DOHH2 (cell line): ENCODE measurements at regions not wholly inside any gene's neighbourhood (a gene's known extent, or its start where the extent isn't known, plus 50 kb on each side); places are given as distances from the start of the nearest gene placed in this dataset.

Experiments
- EZH2phosphoT487 ChIP-seq: fragments of 200-600 bp; sonication (generic); IDR thresholded peaks from 2 replicates; pipeline ENCODE4 v1.6.1; 2017; ENCODE audit warnings: borderline replicate concordance, mild to moderate bottlenecking, antibody characterized with exemption, low read length, moderate library complexity, mixed read lengths
- TF ChIP-seq, protein P1 (sequence below): fragments of 200-600 bp; sonication (generic); IDR thresholded peaks from one replicate; pipeline ENCODE4 v1.5.1; 2014; ENCODE audit warnings: antibody characterized with exemption, mild to moderate bottlenecking, low read depth, low read length; ENCODE audit not compliant: poor library complexity, severe bottlenecking

DNA sequence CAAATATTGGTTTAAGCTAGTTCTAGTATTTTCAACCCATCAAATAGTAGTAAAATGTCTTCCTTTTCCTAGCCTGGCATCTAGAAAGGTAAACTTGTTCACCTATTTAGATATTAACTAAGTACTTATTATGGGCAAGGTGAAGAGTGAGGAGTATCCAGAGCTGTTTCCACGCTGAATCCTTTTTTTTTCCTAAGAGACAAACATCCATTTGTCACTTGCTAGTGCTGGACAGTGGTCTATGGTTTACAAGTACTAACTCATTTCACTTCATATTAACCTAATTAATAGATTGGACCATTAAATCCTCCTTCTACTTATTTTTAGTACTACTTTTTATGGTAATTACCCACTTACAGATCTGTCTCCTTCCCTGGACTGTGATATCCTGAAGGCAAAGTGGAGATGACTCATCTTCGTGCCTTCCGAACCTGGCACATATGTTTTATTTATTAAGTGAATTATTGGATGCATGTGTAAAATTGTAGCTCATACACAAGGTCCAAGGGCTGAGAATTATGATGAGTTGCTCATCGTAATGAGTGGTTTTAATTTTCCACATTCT is 159.6 kb upstream of the IGFBP3 start:
- TF ChIP-seq, protein P1, sequence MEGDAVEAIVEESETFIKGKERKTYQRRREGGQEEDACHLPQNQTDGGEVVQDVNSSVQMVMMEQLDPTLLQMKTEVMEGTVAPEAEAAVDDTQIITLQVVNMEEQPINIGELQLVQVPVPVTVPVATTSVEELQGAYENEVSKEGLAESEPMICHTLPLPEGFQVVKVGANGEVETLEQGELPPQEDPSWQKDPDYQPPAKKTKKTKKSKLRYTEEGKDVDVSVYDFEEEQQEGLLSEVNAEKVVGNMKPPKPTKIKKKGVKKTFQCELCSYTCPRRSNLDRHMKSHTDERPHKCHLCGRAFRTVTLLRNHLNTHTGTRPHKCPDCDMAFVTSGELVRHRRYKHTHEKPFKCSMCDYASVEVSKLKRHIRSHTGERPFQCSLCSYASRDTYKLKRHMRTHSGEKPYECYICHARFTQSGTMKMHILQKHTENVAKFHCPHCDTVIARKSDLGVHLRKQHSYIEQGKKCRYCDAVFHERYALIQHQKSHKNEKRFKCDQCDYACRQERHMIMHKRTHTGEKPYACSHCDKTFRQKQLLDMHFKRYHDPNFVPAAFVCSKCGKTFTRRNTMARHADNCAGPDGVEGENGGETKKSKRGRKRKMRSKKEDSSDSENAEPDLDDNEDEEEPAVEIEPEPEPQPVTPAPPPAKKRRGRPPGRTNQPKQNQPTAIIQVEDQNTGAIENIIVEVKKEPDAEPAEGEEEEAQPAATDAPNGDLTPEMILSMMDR = no peak
- no peak for TF ChIP-seq EZH2phosphoT487
